Motor neuron (in vitro differentiated cells): ENCODE measurements at regions not wholly inside any gene's neighbourhood (a gene's known extent, or its start where the extent isn't known, plus 50 kb on each side); places are given as distances from the start of the nearest gene placed in this dataset.
A peak's percentile ranks its signal among the peaks of the same experiment; 100 is the strongest.
"Not testable (repeated sequence)": the region's sequence is repeated elsewhere in the genome, so short reads cannot be mapped to it uniquely, and the experiment has no call there.

Source experiments
- ATAC-seq, 8 experiments: fragments of 200-7000 bp; cut with Tn5 transposase; replicated peaks in 6 of 8; 2 replicates each; pipeline ENCODE4 v1.8.0; 2021; ENCODE audit warnings: mild to moderate bottlenecking in 8 of 8, moderate library complexity in 8 of 8
- H3K27ac ChIP-seq, 2 donors: fragments of 250-450 bp; sonication (Bioruptor Pico); 2 replicates each; pipeline ENCODE4 v1.9.0; 2021; ENCODE audit warnings: antibody characterized with exemption in 2 of 2, mild to moderate bottlenecking in 2 of 2, moderate library complexity in 1 of 2
- H3K4me1 ChIP-seq, 2 donors: fragments of 250-450 bp; sonication (Bioruptor Pico); replicated peaks in 1 of 2; 2 replicates each; pipeline ENCODE4 v1.6.1; 2021; ENCODE audit warnings: antibody characterized with exemption in 2 of 2, mild to moderate bottlenecking in 2 of 2, moderate library complexity in 1 of 2
- H3K4me3 ChIP-seq, 5 donors: fragments of 250-450 bp; sonication (Bioruptor Pico); 2 replicates each; pipeline ENCODE4 v1.9.0; 2021; ENCODE audit warnings: antibody characterized with exemption in 5 of 5, mild to moderate bottlenecking in 5 of 5, moderate library complexity in 4 of 5
- WGBS, 10 experiments: fragments of 450-650 bp; shearing (Covaris generic); methylation state at CpG; one replicate each; pipeline ENCODE4 v1.0.0; 2022; 5-methylcytosine and 5-hydroxymethylcytosine counted together
- in situ Hi-C, 9 experiments: fragments of 400-800 bp; cut with MboI; loops; one replicate each; pipeline ENCODE4 v1.15.0; 2021; ENCODE audit warnings: low sequenced_read_pairs in 9 of 9, low pct_unique_long_range_greater_than_20kb in 2 of 9; ENCODE audit not compliant: unreplicated experiment in 9 of 9

DNA sequence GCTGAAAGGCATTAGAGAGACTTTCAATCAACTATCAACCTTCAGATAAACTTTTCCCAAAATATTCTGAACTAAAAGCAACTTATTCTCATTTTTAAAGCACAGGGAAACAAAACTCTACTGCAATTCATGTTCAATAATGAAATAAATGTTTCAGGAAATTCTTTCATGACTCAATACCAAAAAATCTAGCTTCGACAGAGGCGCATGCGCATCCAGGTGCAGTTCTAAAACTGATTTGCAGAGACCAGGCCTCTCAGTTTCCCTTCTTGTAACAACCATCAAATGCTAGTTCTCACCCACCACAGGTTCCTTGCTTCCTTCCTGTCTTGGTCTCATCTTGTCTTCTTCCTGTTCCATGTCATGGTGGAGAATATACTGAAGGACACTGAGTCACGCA lies 55.3 kb upstream of the NRBF2 start:
- WGBS, 10 experiments = 86 to 100% (median 97%) methylated on average over 1 to 4 of the region's 4 CpGs
- ATAC-seq = no peak
- in situ Hi-C loops = loop anchor here in 2 of 9 experiments (25.0 kb wide), 2 partner anchors 465 to 490 kb away; no protein-coding TSS in a partner anchor

DNA sequence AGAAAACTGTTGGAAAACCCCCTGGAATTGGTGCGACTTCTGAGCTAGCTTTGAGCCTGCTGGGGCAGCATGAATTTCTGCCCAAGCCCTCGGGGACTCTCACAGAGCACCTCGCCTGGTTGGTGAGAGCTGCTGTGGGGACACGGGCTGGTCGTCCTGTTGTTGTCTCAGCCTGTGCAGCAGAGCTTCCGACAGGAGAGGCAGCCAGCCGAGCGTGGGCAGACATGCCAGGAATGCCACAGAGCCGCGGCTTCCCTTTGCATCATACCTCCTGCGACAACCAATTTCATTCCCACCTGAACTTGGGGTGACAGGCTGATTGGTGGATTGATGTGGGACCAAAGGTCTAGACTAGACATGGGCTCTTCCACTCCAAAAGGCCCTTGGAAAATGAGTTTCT lies 60.2 kb upstream of the NRBF2 start:
- Histone ChIP-seq H3K4me3 (no peak overlapping the region), H3K4me1 (no peaks in the 10 kb centered on the region), H3K27ac (no peak overlapping the region)
- no peak for ATAC-seq
- 53 to 85% (median 71%) methylated on average over 3 to 4 of the region's 11 CpGs; no CpG with 5 or more reads in 7 of the 10 experiments for WGBS, 10 experiments
- in situ Hi-C loops = no loop called here

More for the DNA sequence above, 55.3 kb upstream of the NRBF2 start:
- no peaks in the 10 kb centered on the region for H3K4me1 ChIP-seq
- no peak overlapping the region for H3K4me3 ChIP-seq
- no peak overlapping the region for H3K27ac ChIP-seq

DNA sequence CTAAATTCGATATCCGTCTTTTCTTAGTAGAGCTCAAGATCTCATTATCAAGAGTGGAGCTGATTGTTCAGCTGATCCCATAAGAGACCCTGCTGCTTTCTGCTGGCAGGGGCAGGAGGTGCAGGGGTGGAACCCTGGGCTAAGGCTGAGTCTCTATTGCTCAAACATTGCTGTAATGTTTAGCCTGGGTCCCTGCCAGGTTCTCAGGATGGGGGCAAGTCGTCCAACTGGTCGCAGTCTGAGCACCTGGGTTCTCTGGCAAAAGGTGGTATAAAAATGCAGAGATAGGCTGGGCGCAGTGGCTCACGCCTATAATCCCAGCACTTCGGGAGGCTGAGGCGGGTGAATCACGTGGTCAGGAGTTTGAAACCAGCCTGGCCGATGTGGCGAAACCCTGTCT lies 62.0 kb upstream of the NRBF2 start:
- Histone ChIP-seq H3K27ac (no peak overlapping the region), H3K4me1 (no peaks in the 10 kb centered on the region), H3K4me3 (no peak overlapping the region)
- in situ Hi-C loops = no loop called here
- ATAC-seq = no peak
- WGBS, 10 experiments = 20 to 100% (median 87%) methylated on average over 1 to 9 of the region's 11 CpGs

DNA sequence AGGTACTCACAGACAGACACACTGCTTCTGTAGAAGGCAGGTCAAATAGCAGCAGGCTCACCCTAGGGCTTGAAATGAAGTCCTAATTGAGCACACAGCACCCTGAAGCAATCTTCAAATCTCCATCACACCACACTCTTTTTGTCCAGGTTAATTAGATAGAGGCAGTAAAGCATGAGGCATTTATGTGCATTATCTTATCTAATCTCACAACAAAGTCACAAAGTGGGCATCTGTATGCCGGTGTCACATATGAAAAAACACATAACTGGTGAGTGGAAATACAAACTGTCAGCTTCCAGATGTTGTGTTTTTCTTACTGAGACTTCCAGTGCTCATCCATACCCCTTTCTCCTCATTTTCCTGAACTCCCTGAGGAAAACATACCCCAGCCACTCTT lies 63.8 kb upstream of the NRBF2 start:
- no peak overlapping the region for H3K4me3 ChIP-seq
- 17 to 100% (median 64%) methylated on average over 1 of the region's 1 CpG; no CpG with 5 or more reads in 4 of the 10 experiments for WGBS, 10 experiments
- ATAC-seq = no peak
- no peak overlapping the region for H3K27ac ChIP-seq
- peaks cover 5% of the 10 kb centered on the region in 2 donors for H3K4me1 ChIP-seq
- in situ Hi-C loops = no loop called here

DNA sequence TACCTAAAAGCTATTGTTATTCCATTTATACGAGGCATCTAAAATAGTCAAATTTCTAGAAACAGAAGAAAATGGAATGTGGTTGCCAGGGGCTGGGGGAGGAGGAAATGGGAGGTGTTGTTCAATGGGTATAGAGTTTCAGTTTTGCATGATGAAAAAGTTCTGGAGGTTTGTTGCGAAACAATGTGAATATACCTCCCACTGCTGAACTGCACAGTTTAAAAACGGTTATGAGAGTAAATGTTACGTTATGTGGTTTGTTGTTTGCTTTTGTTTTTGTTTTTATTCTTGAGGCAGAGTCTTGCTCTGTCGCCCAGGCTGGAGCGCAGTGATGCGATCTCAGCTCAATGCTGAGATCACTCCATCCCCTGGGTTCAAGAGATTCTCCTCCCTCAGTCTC lies 64.9 kb upstream of the NRBF2 start:
- in situ Hi-C loops = no loop called here
- no peak overlapping the region for H3K4me3 ChIP-seq
- WGBS, 10 experiments = 0 to 100% (median 87%) methylated on average over 1 to 6 of the region's 7 CpGs; no CpG with 5 or more reads in 1 of the 10 experiments

DNA sequence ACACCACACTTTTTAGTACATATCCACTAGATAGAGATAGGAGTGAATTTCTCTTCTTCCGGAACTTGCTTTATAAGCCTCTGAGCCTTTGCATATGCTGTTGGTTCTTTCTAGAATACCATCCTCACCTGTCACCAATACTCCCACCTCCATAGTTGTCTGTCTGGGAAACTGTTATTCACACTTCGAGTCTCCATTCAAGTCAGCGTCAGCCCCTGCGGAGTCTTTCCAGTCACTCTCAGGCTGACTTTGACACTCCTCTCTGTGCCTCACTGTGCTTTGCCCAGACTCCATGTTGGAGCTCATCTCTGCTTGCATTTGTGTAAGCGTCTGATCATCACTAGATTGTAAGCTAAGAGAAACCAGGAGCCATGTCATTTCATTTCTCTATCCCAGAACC lies 66.5 kb upstream of the NRBF2 start:
- WGBS, 10 experiments = 75 to 100% (median 83%) methylated on average over 1 to 3 of the region's 5 CpGs; no CpG with 5 or more reads in 3 of the 10 experiments

More for the DNA sequence above, 64.9 kb upstream of the NRBF2 start:
- peak in 2 of 8 experiments; percentile 76 to 79 for ATAC-seq
- H3K27ac ChIP-seq = no peak overlapping the region
- H3K4me1 ChIP-seq = peaks cover 5% of the 10 kb centered on the region in 2 donors

DNA sequence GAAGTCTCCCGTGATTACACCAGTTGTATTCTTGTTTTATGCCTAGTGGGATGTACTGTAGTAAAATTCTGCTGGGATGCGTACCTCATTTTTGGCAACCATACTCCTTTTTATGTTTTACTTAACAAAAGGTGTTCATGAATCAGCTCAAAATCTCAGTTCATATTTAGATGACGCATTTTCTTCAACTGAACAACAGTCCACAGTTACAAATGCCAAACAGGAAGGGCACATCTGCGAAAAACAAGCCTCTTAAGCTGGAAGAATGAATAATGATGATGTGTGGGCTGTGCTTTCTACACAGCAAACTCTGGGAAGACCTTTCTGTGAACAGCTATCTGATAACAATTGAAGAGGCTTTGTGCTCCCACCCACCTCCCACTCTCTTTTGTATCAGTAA lies 68.4 kb upstream of the NRBF2 start:
- WGBS, 10 experiments = 38 to 80% (median 55%) methylated on average over 1 to 4 of the region's 4 CpGs; no CpG with 5 or more reads in 1 of the 10 experiments
- Histone ChIP-seq H3K27ac (no peak overlapping the region), H3K4me1 (peaks cover 5% of the 10 kb centered on the region in 2 donors), H3K4me3 (no peak overlapping the region)
- in situ Hi-C loops = no loop called here
- ATAC-seq = peak in 1 of 8 experiments; percentile 46

More for the DNA sequence above, 66.5 kb upstream of the NRBF2 start:
- Histone ChIP-seq H3K27ac (no peak overlapping the region), H3K4me3 (no peak overlapping the region), H3K4me1 (peaks cover 5% of the 10 kb centered on the region in 2 donors)
- no peak for ATAC-seq
- in situ Hi-C loops = no loop called here

DNA sequence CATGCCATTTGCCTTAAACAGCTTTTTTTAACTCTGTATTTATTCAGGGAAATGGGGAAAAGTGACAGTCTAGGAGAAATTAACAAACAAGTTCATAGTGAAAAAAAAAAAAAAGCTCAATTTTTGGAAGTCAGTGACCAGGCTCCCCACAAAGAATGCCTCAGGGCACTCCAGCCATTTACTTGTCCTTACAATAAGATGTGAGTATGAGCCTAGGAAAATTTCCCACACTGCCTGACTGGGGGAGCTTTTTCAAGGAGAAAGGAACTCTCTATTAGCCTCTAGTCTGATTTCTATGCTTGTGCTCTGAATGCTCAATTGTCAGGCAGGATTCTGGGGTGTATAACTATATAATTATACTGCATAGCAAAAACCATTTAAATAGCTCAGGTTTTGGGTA lies 74.9 kb upstream of the NRBF2 start:
- in situ Hi-C loops = no loop called here
- Histone ChIP-seq H3K4me3 (no peak overlapping the region), H3K27ac (no peak overlapping the region), H3K4me1 (no peaks in the 10 kb centered on the region)
- ATAC-seq = no peak

DNA sequence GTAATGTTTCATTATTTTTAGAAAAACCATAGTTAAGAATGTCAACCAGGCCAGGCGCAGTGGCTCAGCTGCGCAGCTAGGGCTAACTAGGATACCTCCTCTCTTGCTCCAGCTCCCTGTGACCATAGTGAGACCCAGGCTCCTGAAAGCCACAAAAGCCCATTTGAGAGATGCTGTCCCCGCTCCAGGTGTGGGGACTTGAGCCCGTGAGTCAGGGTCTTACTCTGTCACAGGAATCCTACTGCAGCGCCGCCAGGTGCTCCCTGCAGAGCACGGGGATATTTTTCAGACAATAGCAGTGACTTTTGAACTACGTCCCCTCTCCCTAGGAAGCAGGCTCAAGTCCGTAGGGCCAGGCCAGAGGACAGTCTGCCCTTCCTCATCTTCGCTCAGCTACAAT lies 75.6 kb upstream of the NRBF2 start:
- H3K27ac ChIP-seq = no peak overlapping the region
- ATAC-seq = no peak
- in situ Hi-C loops = no loop called here
- no peaks in the 10 kb centered on the region for H3K4me1 ChIP-seq
- no peak overlapping the region for H3K4me3 ChIP-seq
- WGBS, 10 experiments = 60 to 97% (median 90%) methylated on average over 1 to 7 of the region's 10 CpGs; no CpG with 5 or more reads in 3 of the 10 experiments

DNA sequence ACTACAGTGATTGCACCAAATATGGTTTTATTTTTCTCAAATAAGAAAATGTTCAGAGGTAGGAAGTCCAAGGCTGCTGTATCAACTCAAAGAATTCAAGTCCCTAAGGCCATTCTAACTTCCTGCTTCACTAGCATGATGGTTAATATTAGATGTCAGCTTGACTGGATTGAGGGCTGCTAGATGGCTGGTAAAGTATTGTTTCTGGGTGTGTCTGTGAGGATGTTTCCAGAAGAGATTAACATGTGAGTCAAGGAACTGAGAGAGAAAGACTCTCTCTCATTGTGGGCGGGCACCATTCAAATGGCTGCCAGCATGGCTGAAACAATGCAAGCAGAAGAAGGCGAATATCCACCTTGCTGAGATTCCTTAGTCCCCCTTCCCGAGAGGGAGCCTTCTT lies 77.4 kb upstream of the NRBF2 start:
- Histone ChIP-seq H3K4me3 (no peak overlapping the region), H3K4me1 (no peaks in the 10 kb centered on the region), H3K27ac (no peak overlapping the region)
- peak in 2 of 8 experiments; percentile 77 to 89 for ATAC-seq
- in situ Hi-C loops = no loop called here
- 40 to 100% (median 80%) methylated on average over 1 to 3 of the region's 3 CpGs; no CpG with 5 or more reads in 1 of the 10 experiments for WGBS, 10 experiments

DNA sequence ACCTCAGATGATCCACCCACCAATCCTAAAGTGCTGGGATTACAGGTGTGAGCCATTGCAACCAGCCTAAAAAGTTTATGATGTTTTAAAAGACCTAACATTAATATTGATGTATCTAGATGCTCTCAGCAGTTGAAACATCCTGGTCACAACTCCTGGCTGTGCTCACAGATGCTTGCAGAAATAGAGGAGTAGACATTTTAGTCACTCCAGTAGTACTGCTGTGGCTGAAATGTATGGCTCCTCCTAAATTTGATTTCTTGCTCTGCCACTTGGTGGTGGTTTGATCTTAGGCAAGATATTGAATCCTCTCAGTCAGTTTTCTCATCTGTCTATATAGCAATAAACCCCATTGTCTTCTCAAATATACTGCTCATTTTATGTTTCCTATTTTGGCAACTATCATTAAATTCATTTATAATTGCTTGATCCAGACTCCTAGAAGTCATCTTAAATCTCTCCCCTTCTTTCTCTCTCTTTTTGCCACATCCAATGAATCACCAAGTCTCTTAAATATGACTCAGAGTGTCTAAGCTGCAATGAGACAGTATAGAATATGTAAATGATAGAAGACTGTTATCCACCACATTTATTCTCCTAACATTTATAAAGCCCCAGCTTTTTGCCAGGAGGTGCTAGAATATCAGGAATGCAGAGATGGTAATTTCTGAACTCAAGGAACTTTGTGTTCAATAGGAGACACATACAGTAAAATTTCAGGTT lies 78.1 kb upstream of the NRBF2 start:
- H3K4me1 ChIP-seq = no peaks in the 10 kb centered on the region
- no peak overlapping the region for H3K27ac ChIP-seq
- in situ Hi-C loops = no loop called here
- peak in 2 of 8 experiments; percentile 25 to 57 for ATAC-seq
- H3K4me3 ChIP-seq = no peak overlapping the region

DNA sequence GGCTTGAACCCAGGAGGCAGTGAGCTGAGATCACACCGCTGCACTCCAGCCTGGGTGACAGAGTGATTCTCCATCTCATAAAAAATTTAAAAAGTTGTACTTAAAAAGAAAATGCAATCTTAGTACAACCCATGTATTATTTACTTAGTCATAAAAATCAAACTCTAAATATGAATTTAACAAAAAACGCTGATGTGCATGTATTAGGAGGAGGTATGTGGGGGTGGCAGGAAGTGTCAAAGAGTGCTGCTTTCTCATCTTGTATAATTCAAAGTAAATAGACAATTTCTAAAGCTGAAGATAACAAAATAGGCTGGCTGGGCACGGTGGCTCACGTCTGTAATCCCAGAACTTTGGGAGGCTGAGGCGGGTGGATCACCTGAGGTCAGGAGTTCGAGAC lies 81.0 kb upstream of the NRBF2 start:
- no peak overlapping the region for H3K4me3 ChIP-seq
- H3K27ac ChIP-seq = no peak overlapping the region
- no peak for ATAC-seq
- no peaks in the 10 kb centered on the region for H3K4me1 ChIP-seq
- 38 to 100% (median 91%) methylated on average over 1 to 4 of the region's 6 CpGs; no CpG with 5 or more reads in 3 of the 10 experiments for WGBS, 10 experiments
- in situ Hi-C loops = no loop called here

DNA sequence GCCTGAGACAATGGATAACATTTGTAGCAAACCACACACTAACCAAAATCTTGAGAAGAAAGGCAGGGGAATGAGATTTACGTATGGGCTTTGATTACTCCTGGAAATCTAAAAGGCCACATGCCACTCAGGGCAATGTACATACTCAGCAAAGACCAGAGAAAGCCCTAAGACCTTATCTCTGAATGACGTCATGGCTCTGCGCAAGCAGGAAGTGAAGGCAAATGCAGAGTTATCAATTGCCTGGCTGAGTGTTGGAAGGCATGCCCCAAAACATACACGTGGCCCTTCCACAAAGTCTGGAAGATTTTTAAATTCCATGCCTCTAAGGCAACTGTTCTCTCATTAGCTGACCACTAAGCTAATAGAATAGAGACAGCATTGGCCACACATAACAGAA lies 90.9 kb upstream of the NRBF2 start:
- in situ Hi-C loops = no loop called here
- no peaks in the 10 kb centered on the region for H3K4me1 ChIP-seq
- WGBS, 10 experiments = 0 to 100% (median 81%) methylated on average over 1 to 4 of the region's 4 CpGs; no CpG with 5 or more reads in 2 of the 10 experiments
- no peak overlapping the region for H3K27ac ChIP-seq
- peak in 1 of 8 experiments; percentile 22 for ATAC-seq
- H3K4me3 ChIP-seq = no peak overlapping the region

DNA sequence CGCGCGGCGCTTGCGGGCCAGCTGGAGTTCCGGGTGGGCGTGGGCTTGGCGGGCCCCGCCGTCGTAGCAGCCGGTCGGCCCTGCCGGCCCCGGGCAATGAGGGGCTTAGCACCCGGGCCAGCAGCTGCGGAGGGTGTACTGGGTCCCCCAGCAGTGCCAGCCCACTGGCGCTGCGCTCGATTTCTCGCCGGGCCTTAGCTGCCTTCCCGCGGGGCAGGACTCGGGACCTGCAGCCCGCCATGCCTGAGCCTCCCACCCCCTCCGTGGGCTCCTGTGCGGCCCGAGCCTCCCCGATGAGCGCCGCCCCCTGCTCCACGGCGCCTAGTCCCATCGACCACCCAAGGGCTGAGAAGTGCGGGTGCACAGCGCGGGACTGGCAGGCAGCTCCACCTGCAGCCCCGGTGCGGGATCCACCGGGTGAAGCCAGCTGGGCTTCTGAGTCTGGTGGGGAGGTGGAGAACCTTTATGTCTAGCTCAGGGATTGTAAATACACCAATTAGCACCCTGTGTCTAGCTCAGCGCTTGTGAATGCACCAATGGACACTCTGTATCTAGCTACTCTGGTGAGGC lies 99.4 kb upstream of the NRBF2 start:
- 100% methylated on average over 1 of the region's 42 CpGs; no CpG with 5 or more reads in 9 of the 10 experiments for WGBS, 10 experiments
- H3K4me1 ChIP-seq, in situ Hi-C loops: not testable (repeated sequence)

More for the DNA sequence above, 99.4 kb upstream of the NRBF2 start:
- not testable (repeated sequence) for ATAC-seq, H3K27ac ChIP-seq, H3K4me3 ChIP-seq
